HUES6 (cell line): ENCODE measurements at regions not wholly inside any gene's neighbourhood (a gene's known extent, or its start where the extent isn't known, plus 50 kb on each side); places are given as distances from the start of the nearest gene placed in this dataset.
"Not testable (repeated sequence)": the region's sequence is repeated elsewhere in the genome, so short reads cannot be mapped to it uniquely, and the experiment has no call there.

Source experiments
- H3K27ac ChIP-seq: 2 replicates; pipeline ENCODE4 v1.7.0; 2013; ENCODE audit warnings: low read depth, mild to moderate bottlenecking, low read length, inconsistent platforms
- H3K27me3 ChIP-seq: 2 replicates; pipeline ENCODE4 v1.6.1; 2013; ENCODE audit warnings: low read length; ENCODE audit not compliant: control insufficient read depth, insufficient read depth
- H3K36me3 ChIP-seq: 2 replicates; pipeline ENCODE4 v1.6.1; 2013; ENCODE audit warnings: low read length; ENCODE audit not compliant: control insufficient read depth, insufficient read depth
- H3K4me1 ChIP-seq: 2 replicates; pipeline ENCODE4 v1.6.1; 2013; ENCODE audit warnings: low read length; ENCODE audit not compliant: control insufficient read depth, insufficient read depth
- H3K4me3 ChIP-seq: 2 replicates; pipeline ENCODE4 v1.5.1; 2013; ENCODE audit warnings: low read depth, low read length
- H3K9ac ChIP-seq: one replicate; pipeline ENCODE4 v1.6.1; 2013; ENCODE audit warnings: mild to moderate bottlenecking, low read length
- H3K9me3 ChIP-seq: 2 replicates; pipeline ENCODE4 v1.6.1; 2013; ENCODE audit warnings: low read depth, low read length; ENCODE audit not compliant: control insufficient read depth, insufficient read depth

GRCh38 chr5:144032375-144032774 is 138.1 kb downstream of the YIPF5 start:
- Histone ChIP-seq H3K4me1 (no peaks in the 10 kb centered on the region), H3K4me3 (no peak overlapping the region), H3K27me3 (no peaks in the 10 kb centered on the region), H3K36me3 (no peaks in the 10 kb centered on the region), H3K9ac (no peak overlapping the region), H3K27ac (no peak overlapping the region), H3K9me3 (no peaks in the 10 kb centered on the region)

- no peak overlapping the region for H3K4me3 ChIP-seq
- H3K27me3 ChIP-seq: no peaks in the 10 kb centered on the region
- H3K4me1 ChIP-seq: no peaks in the 10 kb centered on the region
- H3K9me3 ChIP-seq: no peaks in the 10 kb centered on the region
- H3K27ac ChIP-seq: no peak overlapping the region
- no peaks in the 10 kb centered on the region for H3K36me3 ChIP-seq
- H3K9ac ChIP-seq: no peak overlapping the region
Measured at GRCh38 chr5:144033486-144033885, 137.0 kb downstream of the YIPF5 start.

- H3K4me3 ChIP-seq: no peak overlapping the region
- no peaks in the 10 kb centered on the region for H3K4me1 ChIP-seq
- no peaks in the 10 kb centered on the region for H3K27me3 ChIP-seq
- no peaks in the 10 kb centered on the region for H3K36me3 ChIP-seq
- no peak overlapping the region for H3K27ac ChIP-seq
- H3K9ac ChIP-seq: no peak overlapping the region
- no peaks in the 10 kb centered on the region for H3K9me3 ChIP-seq
Measured at GRCh38 chr5:144035046-144035740, 135.3 kb downstream of the YIPF5 start.

GRCh38 chr5:144036476-144036875 is 134.0 kb downstream of the YIPF5 start:
- no peak overlapping the region for H3K9ac ChIP-seq
- H3K27me3 ChIP-seq: no peaks in the 10 kb centered on the region
- no peaks in the 10 kb centered on the region for H3K36me3 ChIP-seq
- no peak overlapping the region for H3K27ac ChIP-seq
- H3K9me3 ChIP-seq: no peaks in the 10 kb centered on the region
- no peaks in the 10 kb centered on the region for H3K4me1 ChIP-seq
- H3K4me3 ChIP-seq: no peak overlapping the region

GRCh38 chr5:144040615-144041305 is 129.7 kb downstream of the YIPF5 start:
- Histone ChIP-seq H3K27ac (no peak overlapping the region), H3K36me3 (no peaks in the 10 kb centered on the region), H3K4me3 (no peak overlapping the region), H3K27me3 (no peaks in the 10 kb centered on the region), H3K4me1 (no peaks in the 10 kb centered on the region; the same call in 1 of the 2 replicates), H3K9me3 (no peaks in the 10 kb centered on the region), H3K9ac (no peak overlapping the region)

- H3K27me3 ChIP-seq: no peaks in the 10 kb centered on the region
- no peak overlapping the region for H3K4me3 ChIP-seq
- no peak overlapping the region for H3K27ac ChIP-seq
- H3K9me3 ChIP-seq: no peaks in the 10 kb centered on the region
- no peaks in the 10 kb centered on the region; the same call in 1 of the 2 replicates for H3K4me1 ChIP-seq
- no peaks in the 10 kb centered on the region for H3K36me3 ChIP-seq
- no peak overlapping the region for H3K9ac ChIP-seq
Measured at GRCh38 chr5:144042156-144042555, 128.3 kb downstream of the YIPF5 start.

- Histone ChIP-seq H3K9me3 (no peaks in the 10 kb centered on the region), H3K4me3 (no peak overlapping the region), H3K27me3 (no peaks in the 10 kb centered on the region), H3K9ac (no peak overlapping the region), H3K4me1 (no peaks in the 10 kb centered on the region), H3K27ac (no peak overlapping the region), H3K36me3 (no peaks in the 10 kb centered on the region)
Measured at GRCh38 chr5:144048259-144048856, 122.1 kb downstream of the YIPF5 start.

GRCh38 chr5:144055391-144055790 is 115.1 kb downstream of the YIPF5 start:
- H3K4me1 ChIP-seq, H3K27ac ChIP-seq, H3K27me3 ChIP-seq, H3K9ac ChIP-seq, H3K36me3 ChIP-seq, H3K4me3 ChIP-seq: not testable (repeated sequence)
- peaks cover 18% of the 10 kb centered on the region for H3K9me3 ChIP-seq

- H3K4me3 ChIP-seq, H3K4me1 ChIP-seq, H3K36me3 ChIP-seq, H3K27ac ChIP-seq, H3K9ac ChIP-seq, H3K27me3 ChIP-seq: not testable (repeated sequence)
- peaks cover 17% of the 10 kb centered on the region for H3K9me3 ChIP-seq
Measured at GRCh38 chr5:144060091-144060490, 110.4 kb downstream of the YIPF5 start.

- H3K9ac ChIP-seq: no peak overlapping the region
- no peaks in the 10 kb centered on the region for H3K27me3 ChIP-seq
- H3K36me3 ChIP-seq: no peaks in the 10 kb centered on the region
- H3K4me1 ChIP-seq: no peaks in the 10 kb centered on the region
- no peak overlapping the region for H3K27ac ChIP-seq
- H3K9me3 ChIP-seq: peaks cover 12% of the 10 kb centered on the region
- no peak overlapping the region for H3K4me3 ChIP-seq
Measured at GRCh38 chr5:144060598-144060997, 109.9 kb downstream of the YIPF5 start.

GRCh38 chr5:144065786-144066185 is 104.7 kb downstream of the YIPF5 start:
- Histone ChIP-seq H3K9ac (no peak overlapping the region), H3K4me1 (no peaks in the 10 kb centered on the region), H3K36me3 (no peaks in the 10 kb centered on the region), H3K27ac (no peak overlapping the region), H3K9me3 (peaks cover 3% of the 10 kb centered on the region; the same call in 1 of the 2 replicates), H3K27me3 (no peaks in the 10 kb centered on the region), H3K4me3 (no peak overlapping the region)
